Activated CD4-positive, alpha-beta T cell treated with anti-CD3 and anti-CD28 coated beads for 48 hours (primary cell): ENCODE measurements at regions not wholly inside any gene's neighbourhood (a gene's known extent, or its start where the extent isn't known, plus 50 kb on each side); places are given as distances from the start of the nearest gene placed in this dataset.
"Not testable (repeated sequence)": the region's sequence is repeated elsewhere in the genome, so short reads cannot be mapped to it uniquely, and the experiment has no call there.

ENCODE experiments used
- DNase-seq: peaks from one replicate; pipeline ENCODE4 v3.0.0-alpha.2; 2020

DNA sequence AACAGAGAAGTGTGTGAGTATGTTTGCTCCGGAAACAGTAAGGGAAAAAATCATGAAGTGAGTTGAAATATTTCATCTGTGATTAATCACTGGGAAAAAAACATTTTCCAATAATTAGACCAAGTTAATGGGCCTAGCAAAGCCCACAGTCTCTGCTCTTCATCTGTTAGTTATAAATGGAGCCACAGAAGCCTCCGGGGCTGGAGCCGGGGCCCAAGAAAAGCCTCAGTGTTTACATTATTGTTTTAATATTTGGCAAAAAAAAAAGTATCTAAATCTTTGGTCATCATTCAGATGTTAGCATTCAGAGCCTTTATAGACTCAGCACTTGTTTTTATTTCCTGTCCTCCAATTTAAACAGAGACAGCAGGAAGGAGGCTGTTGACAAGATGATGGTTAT, 115.0 kb downstream of the UBE2U start:
- DNase-seq, result no peak

- DNase-seq, result no peak
Observed at GRCh38 chr1:64320007-64320406, 116.6 kb downstream of the UBE2U start.

GRCh38 chr1:64320470-64320869, 117.0 kb downstream of the UBE2U start:
- no peak for DNase-seq

GRCh38 chr1:64320922-64321614, 117.6 kb downstream of the UBE2U start:
- no peak for DNase-seq

DNA sequence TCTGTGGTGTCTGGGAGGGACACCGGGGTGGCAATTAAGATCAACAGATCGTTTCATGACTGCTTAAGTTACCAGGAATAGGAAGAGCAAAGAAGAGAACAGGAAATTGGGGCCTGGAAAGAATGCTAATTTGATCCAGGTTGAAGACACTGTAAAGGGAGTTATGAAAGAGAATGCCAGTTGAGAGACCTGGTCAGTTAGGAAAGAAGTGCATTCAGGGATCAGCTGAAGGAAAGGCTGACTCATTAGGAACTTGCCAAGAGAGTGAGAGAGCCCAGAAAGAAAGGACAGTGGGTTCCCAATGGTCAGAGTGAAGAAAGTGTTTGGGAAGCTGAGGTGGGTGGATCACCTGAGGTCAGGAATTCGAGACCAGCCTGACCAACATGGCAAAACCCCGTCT, 119.6 kb downstream of the UBE2U start:
- no peak for DNase-seq

DNA sequence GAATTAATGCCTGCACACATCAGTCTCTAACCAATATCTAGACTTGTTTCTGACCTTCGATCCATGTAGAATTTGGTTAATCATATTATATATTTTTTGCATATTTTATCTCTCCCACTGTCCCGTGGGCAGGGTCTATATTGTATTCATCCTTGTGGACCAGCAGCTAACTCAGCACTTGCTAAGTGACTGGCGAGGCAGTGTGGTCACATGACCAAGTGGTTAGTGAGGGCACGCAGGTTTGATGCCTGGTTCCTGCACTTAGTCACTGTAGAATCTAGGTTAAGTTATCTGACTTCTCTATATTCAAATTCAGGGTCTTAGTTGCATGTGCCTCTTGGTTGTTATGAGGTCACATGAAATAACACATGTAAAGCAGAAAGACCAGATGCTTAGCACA, 120.5 kb downstream of the UBE2U start:
- no peak for DNase-seq

DNA sequence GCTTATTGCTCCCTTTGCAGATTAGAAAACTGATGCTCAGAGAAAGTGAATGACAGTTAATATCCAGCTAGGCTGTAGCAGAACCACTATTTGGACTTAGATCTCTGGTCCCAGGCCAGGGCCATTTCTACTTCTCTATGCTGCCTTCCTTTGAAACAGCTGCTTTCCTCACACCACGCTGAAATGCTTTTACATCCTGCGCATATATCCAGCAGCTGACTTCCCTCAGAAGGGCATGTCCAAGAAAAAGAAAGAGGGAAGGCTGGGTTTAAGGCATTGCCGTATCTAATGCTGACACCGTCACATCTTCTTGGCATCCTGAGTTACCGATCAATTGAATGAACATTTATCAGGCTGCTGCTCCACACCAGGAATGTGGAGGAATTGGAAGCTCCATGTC, 122.4 kb downstream of the UBE2U start:
- DNase-seq, result no peak

GRCh38 chr1:64327119-64327518, 123.7 kb downstream of the UBE2U start:
- no peak for DNase-seq

DNA sequence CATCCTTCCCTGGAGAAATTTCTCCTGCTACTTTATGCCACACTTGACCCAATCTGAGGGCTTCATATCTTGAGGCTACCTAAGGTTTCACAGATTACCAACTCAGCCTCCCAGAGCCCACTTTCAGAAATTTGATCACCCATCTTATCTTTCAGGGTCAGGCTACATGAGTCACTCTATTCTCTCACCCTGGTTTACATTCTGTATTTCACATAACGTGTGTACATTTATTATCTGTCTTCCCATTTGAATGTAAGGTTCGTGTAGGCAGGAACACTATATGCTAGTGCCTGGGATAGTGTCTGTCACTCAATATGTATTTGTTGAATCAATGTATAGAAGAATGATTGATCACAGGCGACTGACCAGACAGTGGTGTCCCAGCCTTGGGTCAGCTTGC, 124.8 kb downstream of the UBE2U start:
- no peak for DNase-seq

DNA sequence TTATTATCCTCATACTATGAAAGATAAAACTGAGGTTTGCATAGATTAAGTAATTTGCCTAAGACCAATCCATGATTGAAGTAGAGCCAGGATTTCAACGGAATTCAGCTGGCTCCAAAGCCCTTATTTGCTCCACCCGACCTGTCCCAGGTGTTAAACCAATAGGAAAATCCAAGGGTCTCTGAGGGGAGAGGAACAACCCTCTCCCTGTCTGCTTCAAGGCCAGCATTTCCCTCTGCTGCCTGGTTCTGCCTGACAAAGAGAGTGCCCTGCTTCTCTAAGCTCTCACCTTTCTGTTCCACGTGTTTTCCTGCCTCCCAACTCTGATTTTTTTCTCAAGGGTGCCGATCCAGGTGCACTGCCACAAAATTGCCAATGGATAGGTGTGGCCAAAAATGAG, 127.4 kb downstream of the UBE2U start:
- no peak for DNase-seq

DNA sequence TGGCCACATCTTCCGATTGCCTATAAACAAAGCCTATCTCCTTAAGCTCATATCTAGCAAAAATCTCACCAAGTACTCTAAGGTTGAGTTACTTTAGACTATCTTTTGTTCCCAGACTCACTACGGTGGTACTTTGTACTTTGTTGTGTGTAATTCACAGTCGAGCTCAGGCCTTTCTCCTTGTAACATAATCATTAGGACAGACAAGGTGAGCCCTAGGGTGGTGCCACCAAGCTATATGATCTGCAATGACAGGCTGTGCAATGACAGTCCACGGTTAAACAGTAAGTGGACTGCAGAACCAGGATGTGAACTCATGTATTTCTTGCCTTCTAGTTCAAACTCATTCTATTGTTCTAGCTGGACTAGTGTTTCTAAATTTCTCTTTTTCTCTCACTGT, 132.2 kb downstream of the UBE2U start:
- DNase-seq, result no peak

DNA sequence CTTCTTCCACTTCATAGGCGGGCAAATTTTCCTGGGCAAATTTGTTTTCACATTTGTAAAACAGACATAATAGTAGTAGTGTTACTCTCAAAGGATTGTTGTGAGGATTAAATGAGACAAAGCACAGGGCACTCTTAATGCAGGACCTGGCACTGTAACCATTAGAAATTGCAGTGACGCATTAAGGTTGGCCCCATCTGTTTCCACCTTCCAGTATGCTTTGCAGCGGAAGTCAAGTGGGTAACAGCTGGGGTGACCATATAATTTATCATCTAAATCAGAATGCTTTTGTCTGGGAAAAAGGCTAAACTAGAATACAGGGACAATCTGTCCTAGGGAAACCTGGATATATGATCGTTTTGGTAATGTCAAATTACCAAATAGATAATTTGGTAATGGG, 132.5 kb upstream of the CACHD1 start:
- no peak for DNase-seq

DNA sequence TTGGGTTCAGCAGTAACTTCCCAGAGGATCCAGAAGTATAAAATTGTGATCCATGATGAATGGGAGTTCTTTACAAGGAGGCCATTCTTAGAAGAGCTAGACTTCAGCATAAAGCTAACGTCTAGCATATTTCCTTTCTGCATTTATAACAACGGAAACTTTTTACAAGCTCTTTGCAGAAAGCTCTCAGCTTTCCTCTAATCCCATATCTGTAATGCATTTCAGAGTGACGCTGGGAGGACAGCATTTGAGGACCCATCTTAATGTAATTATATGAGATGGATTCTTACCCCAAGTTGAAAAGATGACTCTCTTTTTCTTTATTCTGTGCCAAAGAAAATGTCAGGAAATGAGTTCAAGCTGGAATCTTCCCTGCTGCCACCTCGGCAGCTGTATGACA, 132.0 kb upstream of the CACHD1 start:
- DNase-seq, result no peak

GRCh38 chr1:64340361-64340760, 129.6 kb upstream of the CACHD1 start:
- no peak for DNase-seq

DNA sequence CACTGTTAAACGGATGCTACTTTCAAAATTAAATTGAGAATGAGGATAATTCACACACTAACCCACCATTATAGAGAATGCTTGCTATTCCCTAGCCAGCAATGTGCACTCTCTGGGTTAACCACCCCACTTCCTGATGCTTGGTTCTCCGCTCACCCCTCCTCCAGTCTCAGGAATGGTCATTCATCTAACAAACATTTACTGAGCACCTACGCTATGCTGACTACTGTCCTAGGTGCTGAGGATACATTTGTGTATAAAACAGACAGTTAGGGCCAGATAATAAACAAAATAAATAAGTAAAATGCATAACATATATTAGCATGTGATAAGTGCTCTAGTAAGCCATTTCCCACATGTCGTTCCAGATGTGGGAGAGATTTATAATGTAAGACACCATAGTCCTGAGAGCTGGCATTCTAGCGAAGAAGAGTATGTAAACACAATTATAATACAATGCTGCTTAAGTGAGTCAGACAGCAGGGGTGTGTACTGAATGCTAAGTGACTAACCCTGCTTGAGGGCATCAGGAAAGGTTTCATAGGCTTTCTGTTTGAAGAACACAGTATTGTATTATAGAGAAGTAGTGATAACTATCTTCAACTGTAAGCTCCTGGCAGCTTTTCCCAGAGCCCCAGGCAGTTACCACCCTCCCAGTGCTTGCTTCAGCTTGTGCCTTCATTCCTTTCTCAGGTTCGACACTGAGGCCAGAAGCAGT, 126.7 kb upstream of the CACHD1 start:
- DNase-seq, result no peak

GRCh38 chr1:64343823-64344190, 126.1 kb upstream of the CACHD1 start:
- no peak for DNase-seq

DNA sequence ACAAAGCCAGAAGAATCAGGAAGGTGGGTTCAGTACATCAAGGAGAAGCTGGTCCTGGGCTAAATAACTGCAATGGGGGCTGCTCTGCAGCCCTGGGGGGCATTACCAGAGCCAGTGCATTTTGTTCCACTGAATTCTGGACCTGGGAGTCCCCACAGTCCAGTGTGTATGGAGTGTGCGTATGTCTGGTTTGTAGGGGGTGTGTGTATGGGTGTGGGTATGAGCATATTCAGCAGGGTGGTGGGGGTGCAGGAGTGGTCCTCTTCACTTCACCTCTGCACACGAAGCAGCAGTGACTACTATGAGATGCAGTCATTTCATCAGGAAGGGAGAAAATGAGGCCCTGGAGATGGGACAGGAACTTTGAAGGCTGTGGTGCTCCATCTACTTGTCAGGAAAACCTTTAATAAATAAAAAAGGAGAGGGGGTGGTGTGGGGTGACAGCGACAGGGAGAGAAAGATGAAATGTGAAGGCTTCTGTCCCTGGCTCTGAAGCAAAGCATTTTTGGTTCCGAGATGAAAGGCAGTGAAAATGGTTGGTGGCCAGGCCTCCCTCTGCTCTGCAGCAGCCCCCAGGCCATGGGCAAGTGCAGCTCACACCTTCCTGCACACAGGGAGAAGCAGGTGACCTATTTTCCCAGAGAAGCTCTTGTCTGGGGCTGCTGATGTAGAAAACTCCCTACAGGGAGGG, 121.5 kb upstream of the CACHD1 start:
- DNase-seq, result no peak

GRCh38 chr1:64348961-64349648, 120.8 kb upstream of the CACHD1 start:
- no peak for DNase-seq

GRCh38 chr1:64355534-64355933, 114.4 kb upstream of the CACHD1 start:
- not testable (repeated sequence) for DNase-seq

GRCh38 chr1:64356636-64357256, 113.2 kb upstream of the CACHD1 start:
- DNase-seq, result no peak

DNA sequence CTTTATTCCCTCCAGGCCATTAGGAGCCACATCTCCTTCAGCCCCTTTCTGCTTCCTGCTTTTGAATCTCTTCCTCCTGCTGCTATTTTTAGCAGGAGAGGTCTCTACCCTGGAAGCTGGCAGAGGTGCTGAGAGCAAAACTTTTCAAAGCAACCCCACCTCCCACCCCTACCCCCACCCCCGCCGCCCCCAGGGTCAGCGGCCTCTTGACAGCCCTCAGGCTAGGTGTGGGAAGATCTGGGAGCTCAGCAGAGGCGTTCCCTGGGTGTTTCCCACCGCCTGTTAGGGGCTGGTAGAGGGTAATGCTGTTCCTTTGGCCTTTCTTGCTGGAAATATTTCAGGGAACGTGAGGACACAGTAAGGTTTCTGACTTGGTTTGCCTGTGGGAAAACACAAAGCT, 112.5 kb upstream of the CACHD1 start:
- no peak for DNase-seq

- no peak for DNase-seq
Observed at GRCh38 chr1:64358692-64359091, 111.2 kb upstream of the CACHD1 start.

DNA sequence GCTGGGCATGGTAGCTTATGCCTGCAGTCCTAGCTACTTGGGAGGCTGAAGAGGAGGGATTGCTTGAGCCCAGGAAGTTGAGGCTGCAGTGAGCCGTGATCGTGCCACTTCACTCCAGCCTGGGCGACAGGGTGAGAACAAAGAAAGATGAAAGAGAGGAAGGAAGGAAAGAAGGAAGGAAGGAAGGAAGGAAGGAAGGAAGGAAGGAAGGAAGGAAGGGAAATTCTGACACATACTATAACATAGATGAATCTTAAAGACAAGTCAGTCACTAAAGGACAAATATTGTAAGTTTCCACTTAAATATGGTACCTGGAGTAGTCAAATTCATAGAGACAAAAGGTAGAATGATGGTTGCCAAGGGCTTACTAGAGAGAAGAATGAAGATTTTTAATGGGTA, 108.0 kb upstream of the CACHD1 start:
- DNase-seq, result no peak
